PC-9 (cell line): ENCODE measurements at regions not wholly inside any gene's neighbourhood (a gene's known extent, or its start where the extent isn't known, plus 50 kb on each side); places are given as distances from the start of the nearest gene placed in this dataset.

Source experiments
- BruUV-seq: library from RNA; stranded (reverse); fragments of 400-500 nt; replicated peaks from 2 replicates; lab custom pipeline; 2021; lab: Mats Ljungman, UMichigan
- CTCF ChIA-PET: fragments of 300-600 bp; sonication (Branson Sonifier 250); formaldehyde crosslinking; loops from one replicate; lab custom pipeline; 2022; ENCODE audit warnings: antibody characterized with exemption; lab: Charles Lee
- POLR2A ChIA-PET: fragments of 300-600 bp; sonication (Branson Sonifier 250); formaldehyde crosslinking; loops from one replicate; lab custom pipeline; 2022; ENCODE audit warnings: antibody characterized with exemption; ENCODE audit not compliant: unreplicated experiment; lab: Charles Lee
- DNase-seq, 2 experiments: peaks; one replicate each; pipeline versions ENCODE4 v3.0.0 to v3.0.0-alpha.2; 2015 to 2022; ENCODE audit warnings: mixed read lengths in 1 of 2
- H2AFZ ChIP-seq: fragments of 200-600 bp; sonication (generic); 2 replicates; pipeline ENCODE4 v1.8.1; 2017; ENCODE audit warnings: antibody characterized with exemption
- H3F3A ChIP-seq: fragments of 200-600 bp; sonication (generic); 2 replicates; pipeline ENCODE4 v1.8.1; 2017; ENCODE audit warnings: antibody characterized with exemption, mild to moderate bottlenecking, low read depth; ENCODE audit not compliant: insufficient read depth
- H3K27ac ChIP-seq: fragments of 200-600 bp; sonication (generic); 2 replicates; pipeline ENCODE4 v1.6.1; 2016; ENCODE audit warnings: mixed run types
- H3K27me3 ChIP-seq: fragments of 200-600 bp; sonication (generic); 2 replicates; pipeline ENCODE4 v1.6.1; 2016; ENCODE audit warnings: low read depth, mixed run types; ENCODE audit not compliant: insufficient read depth
- H3K36me3 ChIP-seq: fragments of 200-600 bp; sonication (generic); 2 replicates; pipeline ENCODE4 v1.6.1; 2016; ENCODE audit warnings: low read depth, mixed run types
- H3K4me1 ChIP-seq: fragments of 200-600 bp; sonication (generic); replicated peaks from 2 replicates; pipeline ENCODE4 v1.6.1; 2016; ENCODE audit warnings: mixed run types; ENCODE audit not compliant: insufficient read depth
- H3K4me2 ChIP-seq: fragments of 200-600 bp; sonication (generic); 2 replicates; pipeline ENCODE4 v1.6.1; 2017; ENCODE audit warnings: mixed run types
- H3K4me3 ChIP-seq: fragments of 200-600 bp; sonication (generic); 2 replicates; pipeline ENCODE4 v1.6.1; 2016; ENCODE audit warnings: mixed run types
- H3K79me2 ChIP-seq: fragments of 200-600 bp; sonication (generic); 2 replicates; pipeline ENCODE4 v1.6.1; 2017; ENCODE audit warnings: low read depth, mixed run types
- H3K9me2 ChIP-seq: fragments of 200-600 bp; sonication (generic); 2 replicates; pipeline ENCODE4 v1.8.1; 2017; ENCODE audit warnings: mild to moderate bottlenecking; ENCODE audit not compliant: insufficient read depth
- H3K9me3 ChIP-seq: fragments of 200-600 bp; sonication (generic); 2 replicates; pipeline ENCODE4 v1.8.1; 2016; ENCODE audit warnings: low read depth; ENCODE audit not compliant: insufficient read depth
- H4K20me1 ChIP-seq: fragments of 200-600 bp; sonication (generic); 2 replicates; pipeline ENCODE4 v1.8.1; 2017; ENCODE audit not compliant: insufficient read depth
- EZH2 ChIP-seq: fragments of 200-600 bp; sonication (generic); IDR thresholded peaks from 2 replicates; pipeline ENCODE4 v1.8.0; 2017; ENCODE audit warnings: antibody characterized with exemption, low read depth
- intact Hi-C: fragments of 100-400 bp; cut with micrococcal nuclease; formaldehyde crosslinking; loops from one replicate; pipeline ENCODE4 v1.10.0; 2022; ENCODE audit not compliant: unreplicated experiment
- TF ChIP-seq, protein P1 (sequence below): fragments of 200-600 bp; sonication (generic); conservative IDR thresholded peaks from 2 replicates; pipeline ENCODE4 v1.6.1; 2017; ENCODE audit warnings: mixed run types, antibody characterized with exemption, mild to moderate bottlenecking, moderate library complexity

- Histone ChIP-seq H3K36me3 (no peaks in the 10 kb centered on the region), H3K4me3 (no peak overlapping the region), H3K79me2 (no peaks in the 10 kb centered on the region), H4K20me1 (no peaks in the 10 kb centered on the region), H2AFZ (no peak overlapping the region), H3K9me3 (no peaks in the 10 kb centered on the region), H3K4me1 (no peaks in the 10 kb centered on the region), H3K27me3 (peaks cover 74% of the 10 kb centered on the region), H3K9me2 (no peaks in the 10 kb centered on the region; the same call in 1 of the 2 replicates), H3K27ac (no peak overlapping the region), H3K4me2 (no peak overlapping the region), H3F3A (no peaks in the 10 kb centered on the region)
- TF ChIP-seq, protein P1, sequence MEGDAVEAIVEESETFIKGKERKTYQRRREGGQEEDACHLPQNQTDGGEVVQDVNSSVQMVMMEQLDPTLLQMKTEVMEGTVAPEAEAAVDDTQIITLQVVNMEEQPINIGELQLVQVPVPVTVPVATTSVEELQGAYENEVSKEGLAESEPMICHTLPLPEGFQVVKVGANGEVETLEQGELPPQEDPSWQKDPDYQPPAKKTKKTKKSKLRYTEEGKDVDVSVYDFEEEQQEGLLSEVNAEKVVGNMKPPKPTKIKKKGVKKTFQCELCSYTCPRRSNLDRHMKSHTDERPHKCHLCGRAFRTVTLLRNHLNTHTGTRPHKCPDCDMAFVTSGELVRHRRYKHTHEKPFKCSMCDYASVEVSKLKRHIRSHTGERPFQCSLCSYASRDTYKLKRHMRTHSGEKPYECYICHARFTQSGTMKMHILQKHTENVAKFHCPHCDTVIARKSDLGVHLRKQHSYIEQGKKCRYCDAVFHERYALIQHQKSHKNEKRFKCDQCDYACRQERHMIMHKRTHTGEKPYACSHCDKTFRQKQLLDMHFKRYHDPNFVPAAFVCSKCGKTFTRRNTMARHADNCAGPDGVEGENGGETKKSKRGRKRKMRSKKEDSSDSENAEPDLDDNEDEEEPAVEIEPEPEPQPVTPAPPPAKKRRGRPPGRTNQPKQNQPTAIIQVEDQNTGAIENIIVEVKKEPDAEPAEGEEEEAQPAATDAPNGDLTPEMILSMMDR, result no peak
- TF ChIP-seq EZH2, result no peak
- BruUV-seq, result no TSS peak
- ChIA-PET CTCF (no interaction called here), POLR2A (no interaction called here)
- intact Hi-C loops, result no loop called here
- no peak for DNase-seq
These were observed 55.5 kb upstream of the RPL38 start for GRCh38 chr17:74147966-74148365.

GRCh38 chr17:74148446-74148845, 55.0 kb upstream of the RPL38 start:
- H3K9me2 ChIP-seq, result no peaks in the 10 kb centered on the region; the same call in 1 of the 2 replicates
- ChIA-PET CTCF (no interaction called here), POLR2A (no interaction called here)
- no peak overlapping the region for H3K27ac ChIP-seq
- no peak overlapping the region for H3K4me2 ChIP-seq
- H2AFZ ChIP-seq, result no peak overlapping the region
- intact Hi-C loops, result no loop called here
- peaks cover 78% of the 10 kb centered on the region for H3K27me3 ChIP-seq
- no TSS peak for BruUV-seq
- no peak overlapping the region for H3K4me3 ChIP-seq
- H3K79me2 ChIP-seq, result no peaks in the 10 kb centered on the region
- TF ChIP-seq, protein P1, result no peak
- no peak for TF ChIP-seq EZH2
- DNase-seq, result no peak
- no peaks in the 10 kb centered on the region for H4K20me1 ChIP-seq
- no peaks in the 10 kb centered on the region for H3K9me3 ChIP-seq
- H3K4me1 ChIP-seq, result no peaks in the 10 kb centered on the region
- no peaks in the 10 kb centered on the region for H3K36me3 ChIP-seq
- H3F3A ChIP-seq, result no peaks in the 10 kb centered on the region

- peaks cover 85% of the 10 kb centered on the region for H3K27me3 ChIP-seq
- no peaks in the 10 kb centered on the region; the same call in 1 of the 2 replicates for H3K9me2 ChIP-seq
- H3F3A ChIP-seq, result no peaks in the 10 kb centered on the region
- no peak overlapping the region for H2AFZ ChIP-seq
- H4K20me1 ChIP-seq, result no peaks in the 10 kb centered on the region
- TF ChIP-seq EZH2, result no peak
- TF ChIP-seq, protein P1, result no peak
- CTCF ChIA-PET, result no interaction called here
- no peak for DNase-seq
- H3K4me2 ChIP-seq, result no peak overlapping the region
- no peaks in the 10 kb centered on the region for H3K9me3 ChIP-seq
- H3K79me2 ChIP-seq, result no peaks in the 10 kb centered on the region
- H3K4me3 ChIP-seq, result no peak overlapping the region
- H3K27ac ChIP-seq, result no peak overlapping the region
- no peaks in the 10 kb centered on the region for H3K4me1 ChIP-seq
- POLR2A ChIA-PET, result no interaction called here
- H3K36me3 ChIP-seq, result no peaks in the 10 kb centered on the region
- BruUV-seq, result no TSS peak
- intact Hi-C loops, result no loop called here
These were observed 54.4 kb upstream of the RPL38 start for GRCh38 chr17:74148901-74149596.
